Neuronal stem cell (in vitro differentiated cells): ENCODE measurements at regions not wholly inside any gene's neighbourhood (a gene's known extent, or its start where the extent isn't known, plus 50 kb on each side); places are given as distances from the start of the nearest gene placed in this dataset.

Source experiments
- DNase-seq: peaks from one replicate; pipeline ENCODE4 v3.0.0-alpha.2; 2013; ENCODE audit warnings: low spot score
- H2AFZ ChIP-seq: one replicate; pipeline ENCODE4 v1.6.1; 2013; ENCODE audit warnings: mild to moderate bottlenecking, low read length, inconsistent platforms
- H2AK5ac ChIP-seq: 2 replicates; pipeline ENCODE4 v1.6.1; 2013; ENCODE audit warnings: low read depth, mild to moderate bottlenecking, inconsistent platforms, low read length, moderate library complexity, mixed read lengths
- H2BK120ac ChIP-seq: 2 replicates; pipeline ENCODE4 v1.6.1; 2013; ENCODE audit warnings: low read depth, mild to moderate bottlenecking, inconsistent platforms, low read length, moderate library complexity, mixed read lengths
- H2BK12ac ChIP-seq: one replicate; pipeline ENCODE4 v1.6.1; 2013; ENCODE audit warnings: low read length, inconsistent platforms
- H2BK15ac ChIP-seq: 2 replicates; pipeline ENCODE4 v1.6.1; 2013; ENCODE audit warnings: mild to moderate bottlenecking, low read length, inconsistent platforms, mixed read lengths
- H2BK5ac ChIP-seq: one replicate; pipeline ENCODE4 v1.6.1; 2013; ENCODE audit warnings: inconsistent platforms, mild to moderate bottlenecking, low read length, moderate library complexity
- H3K14ac ChIP-seq: one replicate; pipeline ENCODE4 v1.6.1; 2013; ENCODE audit warnings: low read length, inconsistent platforms
- H3K18ac ChIP-seq: 2 replicates; pipeline ENCODE4 v1.6.1; 2013; ENCODE audit warnings: low read length, inconsistent platforms
- H3K23ac ChIP-seq: 2 replicates; pipeline ENCODE4 v1.6.1; 2013; ENCODE audit warnings: low read depth, mild to moderate bottlenecking, mixed read lengths, low read length, inconsistent platforms; ENCODE audit not compliant: poor library complexity
- H3K27ac ChIP-seq: replicated peaks from 3 replicates; pipeline ENCODE4 v1.5.1; 2013; ENCODE audit warnings: low read length, inconsistent platforms
- H3K27me3 ChIP-seq, 3 experiments: 2 replicates each; pipeline ENCODE4 v1.6.1; 2013; ENCODE audit warnings: low read length in 3 of 3, mild to moderate bottlenecking in 2 of 3, inconsistent platforms in 1 of 3, low read depth in 1 of 3, mixed read lengths in 1 of 3, moderate library complexity in 1 of 3; ENCODE audit not compliant: control insufficient read depth in 3 of 3, insufficient read depth in 3 of 3
- H3K36me3 ChIP-seq, 2 donors: replicated peaks in 1 of 2; 2 replicates each; pipeline ENCODE4 v1.6.1; 2013; ENCODE audit warnings: low read length in 2 of 2; ENCODE audit not compliant: control insufficient read depth in 2 of 2, insufficient read depth in 2 of 2
- H3K4ac ChIP-seq: 2 replicates; pipeline ENCODE4 v1.6.1; 2013; ENCODE audit warnings: inconsistent platforms, mild to moderate bottlenecking, low read length, moderate library complexity
- H3K4me1 ChIP-seq, 2 donors: 1 replicate in 1 of 2; 2 replicates in 1 of 2; pipeline ENCODE4 v1.6.1; 2013; ENCODE audit warnings: low read length in 2 of 2, low read depth in 1 of 2; ENCODE audit not compliant: control insufficient read depth in 2 of 2, insufficient read depth in 1 of 2
- H3K4me2 ChIP-seq: one replicate; pipeline ENCODE4 v1.6.1; 2013; ENCODE audit warnings: mild to moderate bottlenecking, low read length, inconsistent platforms; ENCODE audit not compliant: insufficient read depth, poor library complexity, severe bottlenecking
- H3K4me3 ChIP-seq, 2 donors: 2 replicates each; pipeline ENCODE4 v1.5.1; 2013; ENCODE audit warnings: low read length in 2 of 2, mild to moderate bottlenecking in 2 of 2, inconsistent platforms in 1 of 2, moderate library complexity in 1 of 2
- H3K79me1 ChIP-seq: one replicate; pipeline ENCODE4 v1.6.1; 2013; ENCODE audit warnings: low read depth, mild to moderate bottlenecking, inconsistent platforms, low read length, moderate library complexity
- H3K9ac ChIP-seq: one replicate; pipeline ENCODE4 v1.6.1; 2013; ENCODE audit warnings: mild to moderate bottlenecking, low read depth, low read length, inconsistent platforms; ENCODE audit not compliant: poor library complexity
- H3K9me3 ChIP-seq, 2 donors: replicated peaks in 1 of 2; 2 replicates each; pipeline versions ENCODE3 to v1.6.1; 2013; ENCODE audit warnings: low read length in 2 of 2, mild to moderate bottlenecking in 2 of 2, inconsistent platforms in 1 of 2, low read depth in 1 of 2, mixed read lengths in 1 of 2, moderate library complexity in 1 of 2; ENCODE audit not compliant: control insufficient read depth in 2 of 2, insufficient read depth in 1 of 2
- H4K8ac ChIP-seq: one replicate; pipeline ENCODE4 v1.6.1; 2013; ENCODE audit warnings: low read depth, mild to moderate bottlenecking, inconsistent platforms, low read length, moderate library complexity
- H4K91ac ChIP-seq: one replicate; pipeline ENCODE4 v1.6.1; 2013; ENCODE audit warnings: low read length, low read depth, mild to moderate bottlenecking, inconsistent platforms; ENCODE audit not compliant: poor library complexity
- WGBS, 2 donors: extraction: QIAGEN DNeasy Blood & Tissue Kit; methylation state at CpG; one replicate each; pipeline ENCODE4 v1.1.7; 2013; ENCODE audit warnings: missing lambda C conversion rate in 2 of 2, mixed read lengths in 1 of 2; ENCODE audit not compliant: insufficient read length in 2 of 2, insufficient replicate concordance in 1 of 2; ENCODE audit errors: extremely low coverage in 2 of 2; 5-methylcytosine and 5-hydroxymethylcytosine counted together

DNA sequence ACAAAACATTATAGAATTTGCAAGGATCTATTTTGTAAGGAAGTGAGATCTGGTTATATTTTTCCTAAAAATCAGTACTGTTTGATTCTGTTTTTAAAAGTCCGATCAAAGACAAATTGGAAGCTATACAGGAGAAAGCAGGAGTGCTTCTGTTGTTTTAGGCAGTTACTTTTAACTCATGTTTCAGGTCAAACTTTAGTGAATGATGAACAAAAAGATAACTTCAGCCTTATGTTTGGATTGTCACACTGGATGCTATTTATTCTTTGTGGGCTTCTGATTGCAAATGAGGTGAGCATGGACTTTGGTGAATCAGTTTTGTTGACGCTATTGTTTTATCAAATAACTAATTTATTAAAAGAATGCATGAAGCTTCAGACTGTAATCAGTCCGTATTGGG is 228.7 kb upstream of the SLC35B3 start:
- H2BK5ac ChIP-seq, result no peak overlapping the region
- WGBS, 2 donors, result no CpG with 5 or more reads among the region's 3 CpGs
- H2BK120ac ChIP-seq, result no peak overlapping the region
- H4K8ac ChIP-seq, result no peak overlapping the region
- no peak overlapping the region for H3K4me2 ChIP-seq
- H3K36me3 ChIP-seq, result no peaks in the 10 kb centered on the region
- H3K14ac ChIP-seq, result no peak overlapping the region
- H3K4me3 ChIP-seq, result no peak overlapping the region
- no peak overlapping the region for H3K9ac ChIP-seq
- H3K18ac ChIP-seq, result no peak overlapping the region
- no peaks in the 10 kb centered on the region for H3K79me1 ChIP-seq
- H2AFZ ChIP-seq, result no peak overlapping the region
- DNase-seq, result no peak
- H3K27me3 ChIP-seq, result no peaks in the 10 kb centered on the region
- H2AK5ac ChIP-seq, result no peak overlapping the region
- no peaks in the 10 kb centered on the region for H3K4me1 ChIP-seq
- H3K27ac ChIP-seq, result no peak overlapping the region
- no peak overlapping the region for H2BK15ac ChIP-seq
- no peaks in the 10 kb centered on the region for H3K9me3 ChIP-seq
- H3K23ac ChIP-seq, result no peak overlapping the region
- H3K4ac ChIP-seq, result no peak overlapping the region
- no peak overlapping the region for H4K91ac ChIP-seq
- H2BK12ac ChIP-seq, result no peak overlapping the region

DNA sequence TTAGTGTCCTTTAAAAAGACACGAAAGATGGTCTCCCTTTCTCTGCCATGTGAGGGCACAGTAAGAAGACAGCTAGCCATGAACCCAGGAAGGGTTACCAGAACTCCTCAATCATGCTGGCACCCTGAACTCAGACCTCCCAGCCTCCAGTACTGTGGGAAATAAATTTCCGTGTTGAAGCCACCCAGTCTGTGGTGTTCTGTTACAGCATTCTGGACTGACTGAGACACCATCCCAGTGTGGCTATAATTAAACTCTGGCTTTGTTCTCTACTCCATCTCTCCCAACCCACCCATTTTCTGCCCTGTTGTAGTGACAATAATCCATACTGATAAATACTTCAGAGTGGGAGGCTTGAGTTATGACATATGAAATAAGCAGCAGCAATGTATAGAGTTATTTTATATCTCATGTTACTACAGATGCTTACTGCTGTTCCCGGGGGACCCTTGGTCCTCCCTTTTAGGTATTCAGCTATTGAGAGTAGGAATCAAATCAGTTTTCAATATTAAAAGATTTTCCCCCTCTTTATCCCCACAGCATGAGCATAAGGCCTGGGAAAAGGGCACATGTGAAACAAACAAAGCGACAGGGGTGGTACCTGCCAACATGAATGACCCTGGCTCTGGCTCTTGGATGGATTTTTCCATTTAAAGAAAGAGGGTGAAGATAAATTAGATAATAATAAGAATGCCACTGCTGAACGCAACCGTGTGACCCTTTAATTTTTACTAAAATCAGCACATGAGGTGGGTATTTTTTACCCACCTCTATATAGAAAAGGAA is 224.3 kb upstream of the SLC35B3 start:
- no peak overlapping the region for H3K23ac ChIP-seq
- no CpG with 5 or more reads among the region's 6 CpGs for WGBS, 2 donors
- no peak overlapping the region for H4K91ac ChIP-seq
- no peaks in the 10 kb centered on the region for H3K4me1 ChIP-seq
- H3K36me3 ChIP-seq, result no peaks in the 10 kb centered on the region
- no peak overlapping the region for H3K14ac ChIP-seq
- H3K4me2 ChIP-seq, result no peak overlapping the region
- no peak overlapping the region for H2AK5ac ChIP-seq
- H3K79me1 ChIP-seq, result no peaks in the 10 kb centered on the region
- H3K9me3 ChIP-seq, result no peaks in the 10 kb centered on the region
- no peak overlapping the region for H3K9ac ChIP-seq
- H2BK120ac ChIP-seq, result no peak overlapping the region
- no peak overlapping the region for H3K4me3 ChIP-seq
- no peak overlapping the region for H2AFZ ChIP-seq
- H3K27me3 ChIP-seq, result no peaks in the 10 kb centered on the region
- no peak overlapping the region for H2BK12ac ChIP-seq
- H3K4ac ChIP-seq, result no peak overlapping the region
- no peak overlapping the region for H4K8ac ChIP-seq
- no peak for DNase-seq
- no peak overlapping the region for H3K18ac ChIP-seq
- no peak overlapping the region for H3K27ac ChIP-seq
- no peak overlapping the region for H2BK5ac ChIP-seq
- no peak overlapping the region for H2BK15ac ChIP-seq

DNA sequence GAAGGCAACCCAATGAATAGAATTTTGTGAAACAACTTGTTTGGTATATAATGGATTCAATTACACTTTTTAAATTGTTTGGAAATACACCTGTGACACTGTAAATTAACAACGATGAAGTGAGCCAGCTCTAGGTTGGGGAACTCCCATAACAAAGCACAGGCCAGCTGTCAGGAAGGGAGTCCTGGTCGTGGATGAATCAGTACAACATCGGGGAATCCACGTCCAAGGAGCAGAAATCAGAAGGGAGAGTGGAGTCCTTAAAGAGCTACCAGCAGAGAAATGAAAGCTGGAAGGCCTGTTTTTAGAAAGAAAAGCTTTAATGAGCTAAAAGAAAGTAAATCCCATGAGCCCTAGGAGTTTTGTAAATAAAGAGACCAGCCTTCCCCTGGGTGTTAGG is 223.1 kb upstream of the SLC35B3 start:
- Histone ChIP-seq H4K91ac (no peak overlapping the region), H3K27ac (no peak overlapping the region), H3K36me3 (no peaks in the 10 kb centered on the region), H3K4me2 (no peak overlapping the region), H3K79me1 (no peaks in the 10 kb centered on the region), H3K23ac (no peak overlapping the region), H2AK5ac (no peak overlapping the region), H3K18ac (no peak overlapping the region), H3K4me3 (no peak overlapping the region), H2BK15ac (no peak overlapping the region), H3K9ac (no peak overlapping the region), H2AFZ (no peak overlapping the region), H2BK12ac (no peak overlapping the region), H3K14ac (no peak overlapping the region), H3K4me1 (no peaks in the 10 kb centered on the region), H3K4ac (no peak overlapping the region), H3K9me3 (no peaks in the 10 kb centered on the region), H2BK5ac (no peak overlapping the region), H2BK120ac (no peak overlapping the region), H4K8ac (no peak overlapping the region), H3K27me3 (no peaks in the 10 kb centered on the region)
- no peak for DNase-seq
- no CpG with 5 or more reads among the region's 4 CpGs for WGBS, 2 donors

DNA sequence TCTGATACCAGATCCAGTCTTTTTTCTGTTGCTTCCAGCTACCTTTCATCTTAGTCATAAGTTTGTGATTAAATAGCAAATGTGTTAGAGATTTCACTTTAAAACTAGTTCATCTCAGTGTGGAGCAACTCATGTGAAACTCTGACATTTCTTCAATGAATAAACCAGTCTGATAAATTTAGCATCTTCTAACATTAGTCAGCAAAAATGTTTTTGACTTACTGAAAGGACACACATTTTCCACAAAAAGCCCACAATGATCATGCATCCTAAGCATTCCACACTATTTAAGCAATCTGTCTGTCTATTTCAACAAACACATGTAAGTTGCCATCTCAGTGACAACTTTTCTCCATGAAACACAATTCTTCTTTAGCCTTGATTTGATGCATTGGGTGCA is 222.2 kb upstream of the SLC35B3 start:
- H2BK12ac ChIP-seq, result no peak overlapping the region
- H3K9ac ChIP-seq, result no peak overlapping the region
- no peak overlapping the region for H3K27ac ChIP-seq
- no peak overlapping the region for H3K4ac ChIP-seq
- no peak overlapping the region for H4K91ac ChIP-seq
- no peak overlapping the region for H3K14ac ChIP-seq
- no peak for DNase-seq
- no peak overlapping the region for H2AK5ac ChIP-seq
- H3K27me3 ChIP-seq, result no peaks in the 10 kb centered on the region
- H3K79me1 ChIP-seq, result no peaks in the 10 kb centered on the region
- no peaks in the 10 kb centered on the region for H3K4me1 ChIP-seq
- no peaks in the 10 kb centered on the region for H3K36me3 ChIP-seq
- H3K23ac ChIP-seq, result no peak overlapping the region
- H2BK5ac ChIP-seq, result no peak overlapping the region
- no peak overlapping the region for H2BK15ac ChIP-seq
- H3K4me3 ChIP-seq, result no peak overlapping the region
- no peaks in the 10 kb centered on the region for H3K9me3 ChIP-seq
- H2AFZ ChIP-seq, result no peak overlapping the region
- H2BK120ac ChIP-seq, result no peak overlapping the region
- H4K8ac ChIP-seq, result no peak overlapping the region
- no peak overlapping the region for H3K4me2 ChIP-seq
- no peak overlapping the region for H3K18ac ChIP-seq
